Progenitor cell of endocrine pancreas (in vitro differentiated cells): ENCODE measurements at regions not wholly inside any gene's neighbourhood (a gene's known extent, or its start where the extent isn't known, plus 50 kb on each side); places are given as distances from the start of the nearest gene placed in this dataset.

Source experiments
- DNase-seq: peaks from one replicate; pipeline ENCODE4 v3.0.0; 2021; ENCODE audit warnings: low spot score; ENCODE audit not compliant: unreplicated experiment
- H3K27ac Mint-ChIP-seq: 2 replicates; pipeline ENCODE4 v1.8.0; 2021; ENCODE audit warnings: mild to moderate bottlenecking, moderate library complexity, mixed read lengths
- H3K27me3 Mint-ChIP-seq: 2 replicates; pipeline ENCODE4 v1.8.0; 2021; ENCODE audit warnings: mixed read lengths
- H3K36me3 Mint-ChIP-seq: 2 replicates; pipeline ENCODE4 v1.8.0; 2022; ENCODE audit warnings: mixed read lengths; ENCODE audit not compliant: insufficient read depth
- H3K4me1 Mint-ChIP-seq: 2 replicates; pipeline ENCODE4 v1.8.0; 2021; ENCODE audit warnings: low read depth, mixed read lengths
- H3K4me3 Mint-ChIP-seq: 2 replicates; pipeline ENCODE4 v1.8.0; 2021; ENCODE audit warnings: low read depth, mild to moderate bottlenecking, moderate library complexity, mixed read lengths
- H3K9me3 Mint-ChIP-seq: 2 replicates; pipeline ENCODE4 v1.8.0; 2021; ENCODE audit warnings: low read depth, mixed read lengths
- CTCF ChIP-seq: fragments of 200-600 bp; sonication (generic); IDR thresholded peaks from one replicate; pipeline ENCODE4 v1.5.0; 2021; ENCODE audit warnings: antibody characterized with exemption, mild to moderate bottlenecking; ENCODE audit not compliant: unreplicated experiment

GRCh38 chr3:117074826-117075225 lies 365.2 kb downstream of the TUSC7 start:
- no peak overlapping the region for H3K4me3 Mint-ChIP-seq
- TF ChIP-seq CTCF: no peak
- H3K27me3 Mint-ChIP-seq: no peaks in the 10 kb centered on the region
- no peaks in the 10 kb centered on the region for H3K36me3 Mint-ChIP-seq
- no peak for DNase-seq
- H3K27ac Mint-ChIP-seq: no peak overlapping the region
- no peaks in the 10 kb centered on the region for H3K9me3 Mint-ChIP-seq
- no peaks in the 10 kb centered on the region for H3K4me1 Mint-ChIP-seq

GRCh38 chr3:117079997-117080396 lies 370.4 kb downstream of the TUSC7 start:
- no peaks in the 10 kb centered on the region for H3K9me3 Mint-ChIP-seq
- H3K4me1 Mint-ChIP-seq: peaks cover 31% of the 10 kb centered on the region
- H3K4me3 Mint-ChIP-seq: no peak overlapping the region
- no peak overlapping the region for H3K27ac Mint-ChIP-seq
- H3K36me3 Mint-ChIP-seq: no peaks in the 10 kb centered on the region
- no peak for DNase-seq
- TF ChIP-seq CTCF: no peak
- H3K27me3 Mint-ChIP-seq: peaks cover 12% of the 10 kb centered on the region

GRCh38 chr3:117080872-117081271 lies 371.3 kb downstream of the TUSC7 start:
- no peak for TF ChIP-seq CTCF
- Mint-ChIP-seq H3K27me3 (peaks cover 12% of the 10 kb centered on the region), H3K4me1 (peaks cover 32% of the 10 kb centered on the region), H3K27ac (no peak overlapping the region), H3K9me3 (no peaks in the 10 kb centered on the region), H3K4me3 (no peak overlapping the region), H3K36me3 (no peaks in the 10 kb centered on the region)
- no peak for DNase-seq

- peaks cover 3% of the 10 kb centered on the region for H3K36me3 Mint-ChIP-seq
Observed at GRCh38 chr3:117084277-117084676, 374.7 kb downstream of the TUSC7 start.

GRCh38 chr3:117084739-117085270 lies 375.2 kb downstream of the TUSC7 start:
- H3K4me3 Mint-ChIP-seq: no peak overlapping the region
- peaks cover 6% of the 10 kb centered on the region for H3K9me3 Mint-ChIP-seq
- peaks cover 12% of the 10 kb centered on the region for H3K27me3 Mint-ChIP-seq
- peaks cover 3% of the 10 kb centered on the region for H3K36me3 Mint-ChIP-seq
- no peak overlapping the region for H3K27ac Mint-ChIP-seq
- DNase-seq: no peak
- no peak for TF ChIP-seq CTCF
- peaks cover 32% of the 10 kb centered on the region for H3K4me1 Mint-ChIP-seq

More at GRCh38 chr3:117084277-117084676, 374.7 kb downstream of the TUSC7 start:
- peaks cover 6% of the 10 kb centered on the region for H3K9me3 Mint-ChIP-seq
- H3K4me3 Mint-ChIP-seq: no peak overlapping the region
- DNase-seq: no peak
- peaks cover 12% of the 10 kb centered on the region for H3K27me3 Mint-ChIP-seq
- TF ChIP-seq CTCF: no peak
- H3K27ac Mint-ChIP-seq: no peak overlapping the region
- H3K4me1 Mint-ChIP-seq: peaks cover 32% of the 10 kb centered on the region
